Hepatocyte (in vitro differentiated cells): ENCODE measurements at regions not wholly inside any gene's neighbourhood (a gene's known extent, or its start where the extent isn't known, plus 50 kb on each side); places are given as distances from the start of the nearest gene placed in this dataset.

ENCODE experiments used
- DNase-seq: peaks from one replicate; pipeline ENCODE4 v3.0.0-alpha.2; 2016; ENCODE audit warnings: low spot score
- H2AFZ ChIP-seq: fragments of 200-600 bp; sonication (generic); 2 replicates; pipeline ENCODE4 v1.6.0; 2016; ENCODE audit warnings: antibody characterized with exemption, mild to moderate bottlenecking
- H3K27ac ChIP-seq: fragments of 200-600 bp; sonication (generic); 2 replicates; pipeline ENCODE4 v1.5.1; 2016; ENCODE audit warnings: mild to moderate bottlenecking
- H3K27me3 ChIP-seq: fragments of 200-600 bp; sonication (generic); 2 replicates; pipeline ENCODE4 v1.6.1; 2016
- H3K36me3 ChIP-seq: fragments of 200-600 bp; sonication (generic); replicated peaks from 2 replicates; pipeline ENCODE4 v1.5.1; 2016; ENCODE audit warnings: low read depth; ENCODE audit not compliant: insufficient read depth
- H3K4me1 ChIP-seq: fragments of 200-600 bp; sonication (generic); 2 replicates; pipeline ENCODE4 v1.5.1; 2016; ENCODE audit warnings: mild to moderate bottlenecking, moderate library complexity; ENCODE audit not compliant: insufficient read depth
- H3K4me2 ChIP-seq: fragments of 200-600 bp; sonication (generic); 2 replicates; pipeline ENCODE4 v1.6.0; 2016
- H3K4me3 ChIP-seq: fragments of 200-600 bp; sonication (generic); 2 replicates; pipeline ENCODE4 v1.5.1; 2016; ENCODE audit warnings: mild to moderate bottlenecking
- H3K79me2 ChIP-seq: fragments of 200-600 bp; sonication (generic); 2 replicates; pipeline ENCODE4 v1.6.0; 2017; ENCODE audit warnings: mild to moderate bottlenecking
- H3K9me2 ChIP-seq: fragments of 200-600 bp; sonication (generic); replicated peaks from 2 replicates; pipeline ENCODE4 v1.6.0; 2017; ENCODE audit warnings: mild to moderate bottlenecking; ENCODE audit not compliant: insufficient read depth
- H3K9me3 ChIP-seq: fragments of 200-600 bp; sonication (generic); 2 replicates; pipeline ENCODE4 v1.5.1; 2016; ENCODE audit warnings: low read depth, mild to moderate bottlenecking
- H4K20me1 ChIP-seq: fragments of 200-600 bp; sonication (generic); 2 replicates; pipeline ENCODE4 v1.6.0; 2016; ENCODE audit warnings: mild to moderate bottlenecking; ENCODE audit not compliant: insufficient read depth, poor library complexity, severe bottlenecking
- CTCF ChIP-seq: fragments of 200-600 bp; sonication (generic); IDR thresholded peaks from 2 replicates; pipeline ENCODE4 v1.5.1; 2016; ENCODE audit warnings: antibody characterized with exemption, mild to moderate bottlenecking; ENCODE audit not compliant: poor library complexity
- EZH2 ChIP-seq: fragments of 200-600 bp; sonication (generic); IDR thresholded peaks from 2 replicates; pipeline ENCODE4 v1.6.1; 2016; ENCODE audit warnings: antibody characterized with exemption, mild to moderate bottlenecking, borderline replicate concordance
- EZH2phosphoT487 ChIP-seq: fragments of 200-600 bp; sonication (generic); IDR thresholded peaks from one replicate; pipeline ENCODE4 v1.6.1; 2018; ENCODE audit warnings: antibody characterized with exemption, mild to moderate bottlenecking, low read depth, moderate library complexity; ENCODE audit not compliant: unreplicated experiment, severe bottlenecking
- WGBS: methylation state at CpG from one replicate; pipeline ENCODE4 v1.1.6; 2016; ENCODE audit warnings: low lambda C conversion rate; ENCODE audit errors: missing lambda C conversion rate; 5-methylcytosine and 5-hydroxymethylcytosine counted together

- Histone ChIP-seq H2AFZ (no peak overlapping the region), H3K36me3 (no peaks in the 10 kb centered on the region), H3K9me2 (no peaks in the 10 kb centered on the region), H3K4me2 (no peak overlapping the region), H4K20me1 (no peaks in the 10 kb centered on the region), H3K79me2 (no peaks in the 10 kb centered on the region), H3K4me1 (no peaks in the 10 kb centered on the region), H3K9me3 (no peaks in the 10 kb centered on the region), H3K27ac (no peak overlapping the region), H3K27me3 (no peaks in the 10 kb centered on the region), H3K4me3 (no peak overlapping the region)
- TF ChIP-seq EZH2 = no peak
- TF ChIP-seq CTCF = no peak
- TF ChIP-seq EZH2phosphoT487 = no peak
- DNase-seq = no peak
- 48% methylated on average over 3 of the region's 3 CpGs for whole genome bisulfite sequencing
These were observed 480.0 kb downstream of the RIT2 start for GRCh38 chr18:42635378-42636048.

DNA sequence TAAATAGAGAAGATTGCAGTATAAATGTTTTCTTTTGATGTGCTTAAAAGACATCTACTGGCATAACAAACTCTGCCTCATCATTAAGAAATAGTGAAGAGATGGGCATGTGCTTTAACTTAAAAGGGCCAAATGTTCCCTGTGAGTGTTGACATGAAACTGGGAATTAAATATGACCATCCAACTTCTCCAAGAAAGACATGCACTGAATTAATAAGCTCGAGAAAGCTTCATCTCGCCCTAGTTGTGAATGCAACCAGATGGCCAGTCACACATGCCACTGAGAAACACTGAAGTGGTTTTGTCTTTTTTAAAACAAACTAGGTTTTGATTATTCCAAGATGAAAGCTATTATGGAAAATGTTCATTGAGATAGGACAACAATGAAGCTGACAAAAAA, 479.2 kb downstream of the RIT2 start:
- DNase-seq = no peak
- no peaks in the 10 kb centered on the region for H3K9me3 ChIP-seq
- H3K9me2 ChIP-seq = no peaks in the 10 kb centered on the region
- 88% methylated on average over 2 of the region's 2 CpGs for WGBS
- no peak overlapping the region for H2AFZ ChIP-seq
- H3K4me1 ChIP-seq = no peaks in the 10 kb centered on the region
- H3K27ac ChIP-seq = no peak overlapping the region
- H3K4me2 ChIP-seq = no peak overlapping the region
- H4K20me1 ChIP-seq = no peaks in the 10 kb centered on the region
- no peak for TF ChIP-seq CTCF
- no peak for TF ChIP-seq EZH2phosphoT487
- TF ChIP-seq EZH2 = no peak
- H3K27me3 ChIP-seq = no peaks in the 10 kb centered on the region
- no peaks in the 10 kb centered on the region for H3K36me3 ChIP-seq
- H3K79me2 ChIP-seq = no peaks in the 10 kb centered on the region
- no peak overlapping the region for H3K4me3 ChIP-seq

DNA sequence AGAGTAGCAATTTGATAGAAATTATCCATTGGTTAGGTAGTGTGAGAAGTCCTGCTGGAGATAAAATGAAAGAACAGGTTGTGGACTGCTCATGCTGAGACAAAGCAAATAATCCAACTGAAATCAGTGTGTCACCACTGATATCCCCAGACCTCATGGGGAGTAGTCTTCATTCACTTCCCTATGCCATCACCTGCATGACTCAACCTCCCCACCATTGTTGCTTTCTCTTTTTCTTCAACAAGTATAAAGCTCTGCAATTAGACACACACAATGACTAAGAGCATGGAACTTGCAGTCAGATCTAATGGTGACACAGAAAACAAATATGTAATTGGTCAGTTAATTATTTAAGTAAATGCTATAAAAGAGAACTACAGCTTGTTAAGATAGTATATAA, 475.3 kb downstream of the RIT2 start:
- Histone ChIP-seq H3K9me2 (no peaks in the 10 kb centered on the region), H3K4me2 (no peak overlapping the region), H3K4me3 (no peak overlapping the region), H2AFZ (no peak overlapping the region), H3K9me3 (no peaks in the 10 kb centered on the region), H3K27me3 (no peaks in the 10 kb centered on the region), H3K27ac (no peak overlapping the region), H3K36me3 (no peaks in the 10 kb centered on the region), H3K4me1 (no peaks in the 10 kb centered on the region), H3K79me2 (no peaks in the 10 kb centered on the region), H4K20me1 (no peaks in the 10 kb centered on the region)
- no peak for TF ChIP-seq EZH2
- TF ChIP-seq CTCF = no peak
- no peak for TF ChIP-seq EZH2phosphoT487
- DNase-seq = peak; percentile 23

- DNase-seq = no peak
These were observed 473.5 kb downstream of the RIT2 start for GRCh38 chr18:42641996-42642395.

More at GRCh38 chr18:42641996-42642395, 473.5 kb downstream of the RIT2 start:
- H3K27ac ChIP-seq = no peak overlapping the region
- H3K36me3 ChIP-seq = no peaks in the 10 kb centered on the region
- no peak overlapping the region for H3K4me2 ChIP-seq
- WGBS = 95% methylated on average over 5 of the region's 5 CpGs
- no peaks in the 10 kb centered on the region for H3K9me2 ChIP-seq
- TF ChIP-seq EZH2phosphoT487 (no peak), EZH2 (no peak), CTCF (no peak)
- no peak overlapping the region for H3K4me3 ChIP-seq
- H3K79me2 ChIP-seq = no peaks in the 10 kb centered on the region
- H3K9me3 ChIP-seq = no peaks in the 10 kb centered on the region
- no peaks in the 10 kb centered on the region for H3K4me1 ChIP-seq
- H3K27me3 ChIP-seq = no peaks in the 10 kb centered on the region
- no peaks in the 10 kb centered on the region for H4K20me1 ChIP-seq
- no peak overlapping the region for H2AFZ ChIP-seq
